SJCRH30 (cell line): ENCODE measurements at regions not wholly inside any gene's neighbourhood (a gene's known extent, or its start where the extent isn't known, plus 50 kb on each side); places are given as distances from the start of the nearest gene placed in this dataset.

Experiments used
- DNase-seq, 2 experiments: peaks; one replicate each; pipeline ENCODE4 v3.0.0-alpha.2; 2015 to 2020
- H3K27ac ChIP-seq: fragments of 250-450 bp; sonication (Bioruptor Pico); 2 replicates; pipeline ENCODE4 v1.5.1; 2020; ENCODE audit warnings: mild to moderate bottlenecking, moderate library complexity
- H3K27me3 ChIP-seq: fragments of 250-450 bp; sonication (Bioruptor Pico); 2 replicates; pipeline ENCODE4 v1.5.1; 2020; ENCODE audit warnings: mild to moderate bottlenecking, moderate library complexity
- H3K36me3 ChIP-seq: fragments of 250-450 bp; sonication (Bioruptor Pico); 2 replicates; pipeline ENCODE4 v1.5.1; 2020; ENCODE audit warnings: mild to moderate bottlenecking, moderate library complexity
- H3K4me1 ChIP-seq: fragments of 250-450 bp; sonication (Bioruptor Pico); 2 replicates; pipeline ENCODE4 v1.5.1; 2020; ENCODE audit warnings: mild to moderate bottlenecking, moderate library complexity
- H3K4me3 ChIP-seq: fragments of 250-450 bp; sonication (Bioruptor Pico); 2 replicates; pipeline ENCODE4 v1.5.1; 2020; ENCODE audit warnings: mild to moderate bottlenecking, moderate library complexity
- H3K9me3 ChIP-seq: fragments of 250-450 bp; sonication (Bioruptor Pico); replicated peaks from 2 replicates; pipeline ENCODE4 v1.5.1; 2020; ENCODE audit warnings: mild to moderate bottlenecking, moderate library complexity

DNA sequence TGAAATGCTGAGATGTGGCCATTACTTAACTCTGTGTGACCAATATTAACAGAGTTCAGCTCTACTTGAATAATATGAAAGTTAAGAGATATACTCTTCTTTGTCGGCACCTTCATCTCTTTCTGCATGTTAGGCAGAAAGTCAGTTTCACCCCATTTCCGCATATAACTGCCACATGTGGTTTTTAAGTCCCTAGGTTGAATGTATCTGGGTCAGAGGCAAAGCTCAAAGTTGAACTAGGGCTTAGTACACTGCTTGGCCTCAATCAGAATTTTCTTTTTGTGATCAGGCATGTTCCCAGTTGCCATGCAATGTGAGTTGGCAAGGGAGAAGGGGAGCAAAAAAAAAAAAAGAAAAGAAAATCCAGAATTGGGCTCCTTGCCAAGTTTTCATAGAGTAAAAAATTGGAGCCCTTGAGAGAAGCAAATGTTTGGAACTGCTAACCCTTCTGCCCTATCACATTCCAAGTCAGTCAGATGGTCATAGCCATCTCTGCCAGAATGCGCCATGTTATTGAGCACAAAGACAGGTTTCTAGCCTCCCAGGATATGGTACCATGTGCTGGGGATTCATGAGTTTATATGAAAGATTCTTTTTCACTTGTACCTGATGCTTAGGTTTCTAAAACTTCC, 251.2 kb upstream of the RORB start:
- no peaks in the 10 kb centered on the region for H3K9me3 ChIP-seq
- no peaks in the 10 kb centered on the region for H3K27me3 ChIP-seq
- H3K27ac ChIP-seq: no peak overlapping the region
- H3K4me3 ChIP-seq: no peak overlapping the region
- peak in 1 of 2 experiments; percentile 14 for DNase-seq
- no peaks in the 10 kb centered on the region for H3K36me3 ChIP-seq
- H3K4me1 ChIP-seq: no peaks in the 10 kb centered on the region

DNA sequence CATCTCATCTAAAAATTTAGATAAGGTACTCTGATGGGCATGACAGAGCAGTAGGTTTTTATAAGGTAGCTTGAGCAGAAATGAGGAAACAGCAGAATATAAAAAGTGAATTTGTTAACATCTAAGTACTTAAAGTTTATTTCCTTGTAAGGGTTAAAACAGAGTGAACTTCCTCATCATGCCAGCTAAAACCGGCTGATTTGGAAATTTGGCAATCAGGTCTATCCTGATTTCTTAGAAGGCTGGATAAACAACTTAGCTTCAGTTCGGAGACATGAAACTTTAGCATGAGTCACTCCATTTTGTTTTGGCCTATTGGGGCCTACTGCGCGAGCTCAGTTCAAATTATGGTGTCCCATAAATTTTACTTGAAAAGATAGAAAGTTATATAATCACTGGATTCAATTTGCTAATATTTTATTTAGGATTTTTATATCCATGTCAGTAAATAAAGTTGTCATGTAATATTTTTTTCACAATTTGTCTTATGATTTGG, 241.6 kb upstream of the RORB start:
- Histone ChIP-seq H3K27me3 (no peaks in the 10 kb centered on the region; the same call in 1 of the 2 replicates), H3K36me3 (no peaks in the 10 kb centered on the region), H3K4me3 (no peak overlapping the region), H3K9me3 (no peaks in the 10 kb centered on the region), H3K4me1 (no peaks in the 10 kb centered on the region), H3K27ac (no peak overlapping the region)
- DNase-seq: no peak

- Histone ChIP-seq H3K9me3 (no peaks in the 10 kb centered on the region), H3K36me3 (no peaks in the 10 kb centered on the region), H3K4me1 (no peaks in the 10 kb centered on the region), H3K27ac (no peak overlapping the region), H3K27me3 (no peaks in the 10 kb centered on the region), H3K4me3 (no peak overlapping the region)
- no peak for DNase-seq
Observed at GRCh38 chr9:74275872-74276508, 221.1 kb upstream of the RORB start.

DNA sequence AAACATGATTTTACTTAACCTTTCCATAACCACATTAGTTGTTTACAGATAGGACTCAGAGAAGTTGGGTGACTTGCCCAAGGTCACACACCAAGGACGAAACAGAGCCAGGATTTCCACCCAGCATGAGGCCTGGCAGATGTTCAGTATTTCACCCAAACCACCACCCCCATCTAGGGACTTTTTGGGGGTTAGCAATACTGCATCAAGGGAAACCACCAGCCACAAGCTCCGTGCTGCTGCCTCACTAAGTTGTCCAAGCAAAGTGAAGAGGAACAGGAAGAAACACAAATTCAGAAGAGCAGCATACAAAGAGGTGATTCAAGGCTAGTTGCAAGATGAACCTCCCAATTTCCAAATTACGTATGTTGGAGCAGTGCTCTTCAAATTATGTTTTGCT, 219.6 kb upstream of the RORB start:
- Histone ChIP-seq H3K27ac (no peak overlapping the region), H3K9me3 (no peaks in the 10 kb centered on the region), H3K36me3 (no peaks in the 10 kb centered on the region), H3K4me3 (no peak overlapping the region), H3K27me3 (no peaks in the 10 kb centered on the region), H3K4me1 (no peaks in the 10 kb centered on the region)
- no peak for DNase-seq

- no peak overlapping the region for H3K27ac ChIP-seq
- H3K4me3 ChIP-seq: no peak overlapping the region
- no peaks in the 10 kb centered on the region for H3K9me3 ChIP-seq
- H3K36me3 ChIP-seq: no peaks in the 10 kb centered on the region
- peaks cover 2% of the 10 kb centered on the region; the same call in 1 of the 2 replicates for H3K4me1 ChIP-seq
- peak in 1 of 2 experiments; percentile 14 for DNase-seq
- no peaks in the 10 kb centered on the region; the same call in 1 of the 2 replicates for H3K27me3 ChIP-seq
Observed at GRCh38 chr9:74281674-74282073, 215.5 kb upstream of the RORB start.

- Histone ChIP-seq H3K27ac (no peak overlapping the region), H3K27me3 (no peaks in the 10 kb centered on the region; the same call in 1 of the 2 replicates), H3K36me3 (no peaks in the 10 kb centered on the region), H3K4me1 (peaks cover 2% of the 10 kb centered on the region; the same call in 1 of the 2 replicates), H3K9me3 (no peaks in the 10 kb centered on the region), H3K4me3 (no peak overlapping the region)
- DNase-seq: no peak
Observed at GRCh38 chr9:74282526-74283253, 214.4 kb upstream of the RORB start.

DNA sequence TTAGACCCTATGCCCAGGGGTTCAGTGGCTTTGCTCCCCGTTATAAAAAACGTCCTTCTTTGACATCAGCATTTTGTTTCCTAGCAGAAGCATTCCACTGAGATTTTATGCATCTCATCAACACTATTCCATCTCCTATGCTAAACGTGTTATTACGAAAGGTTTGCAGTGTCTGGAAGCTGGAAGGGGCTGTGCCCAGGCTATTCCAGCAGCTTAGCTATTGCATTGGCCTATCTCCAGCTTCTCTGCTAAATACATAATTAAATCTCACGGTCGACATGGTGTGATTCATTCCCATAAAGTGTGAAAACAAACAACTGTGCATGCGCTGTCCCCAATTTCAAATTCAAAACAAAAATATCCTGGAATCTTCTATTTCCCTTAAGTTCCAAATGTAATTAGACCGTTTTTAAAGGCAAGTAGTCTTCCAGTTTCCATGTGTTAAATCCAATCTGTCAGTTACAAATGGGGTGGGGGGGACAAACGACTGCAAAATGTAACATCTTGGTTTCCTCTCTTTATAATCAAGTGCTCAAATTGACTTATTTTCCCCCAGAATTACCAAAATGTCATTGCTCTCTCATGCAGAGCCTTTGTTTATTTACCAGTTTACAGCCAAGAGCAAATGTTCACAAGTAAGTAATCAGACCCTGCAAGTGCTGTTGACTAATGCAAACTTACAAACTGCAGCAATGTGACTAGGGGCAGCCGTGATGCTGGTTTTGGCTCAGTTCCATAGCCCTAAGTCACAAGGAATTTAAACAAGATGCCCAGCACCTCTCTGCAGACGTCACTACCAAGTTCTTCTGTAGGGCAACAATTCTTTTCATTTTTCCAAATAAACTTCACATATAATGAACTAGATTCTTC, 212.3 kb upstream of the RORB start:
- Histone ChIP-seq H3K9me3 (no peaks in the 10 kb centered on the region), H3K4me1 (peaks cover 2% of the 10 kb centered on the region; the same call in 1 of the 2 replicates), H3K4me3 (no peak overlapping the region), H3K36me3 (no peaks in the 10 kb centered on the region), H3K27ac (no peak overlapping the region), H3K27me3 (no peaks in the 10 kb centered on the region; the same call in 1 of the 2 replicates)
- DNase-seq: peak; percentile 33 to 54

DNA sequence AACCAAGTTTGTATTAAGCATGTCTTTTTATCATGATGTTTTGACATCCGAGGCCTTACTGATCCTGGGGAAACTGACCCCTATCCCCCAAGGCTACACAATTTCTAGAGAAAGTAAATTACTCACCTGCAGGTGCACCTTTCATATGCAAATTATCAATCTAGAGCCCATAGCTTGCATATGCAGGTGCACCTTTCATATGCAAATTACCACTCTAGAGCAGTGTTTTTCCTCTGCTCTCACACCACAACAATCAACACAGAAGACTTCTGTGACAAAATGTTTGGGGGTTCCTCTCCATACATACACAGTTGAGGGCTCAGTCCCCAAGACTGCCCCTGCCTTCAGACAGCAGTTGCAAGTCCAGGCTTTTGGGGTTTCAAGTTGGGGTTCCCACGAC, 203.7 kb upstream of the RORB start:
- Histone ChIP-seq H3K9me3 (no peaks in the 10 kb centered on the region), H3K36me3 (no peaks in the 10 kb centered on the region), H3K4me1 (no peaks in the 10 kb centered on the region), H3K4me3 (no peak overlapping the region), H3K27ac (no peak overlapping the region), H3K27me3 (peaks cover 6% of the 10 kb centered on the region; the same call in 1 of the 2 replicates)
- DNase-seq: no peak

- H3K36me3 ChIP-seq: no peaks in the 10 kb centered on the region
- H3K27ac ChIP-seq: no peak overlapping the region
- H3K4me3 ChIP-seq: no peak overlapping the region
- no peaks in the 10 kb centered on the region; the same call in 1 of the 2 replicates for H3K27me3 ChIP-seq
- no peaks in the 10 kb centered on the region for H3K9me3 ChIP-seq
- H3K4me1 ChIP-seq: no peaks in the 10 kb centered on the region
- peak in 1 of 2 experiments; percentile 5 for DNase-seq
Observed at GRCh38 chr9:74303945-74304344, 193.2 kb upstream of the RORB start.

DNA sequence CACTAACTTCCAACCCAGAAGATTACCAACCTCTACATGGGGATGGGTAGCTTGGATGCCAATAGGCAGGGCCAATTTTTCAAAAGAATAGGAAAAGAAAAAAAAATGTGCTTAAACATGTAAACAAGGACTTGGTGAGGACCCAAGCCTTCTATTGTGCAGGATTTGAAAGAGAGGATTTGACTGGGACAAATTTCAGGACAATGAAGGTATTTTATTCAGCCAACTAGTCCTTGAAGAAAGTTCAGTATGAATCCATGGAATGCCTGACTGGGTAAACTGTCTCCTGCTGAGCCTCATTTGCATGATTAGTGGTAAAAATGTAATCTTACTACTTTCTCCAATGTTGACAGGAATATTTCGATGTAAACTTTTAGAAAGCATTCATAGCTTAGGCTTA, 192.5 kb upstream of the RORB start:
- H3K27ac ChIP-seq: no peak overlapping the region
- no peaks in the 10 kb centered on the region for H3K27me3 ChIP-seq
- no peak overlapping the region for H3K4me3 ChIP-seq
- no peaks in the 10 kb centered on the region for H3K36me3 ChIP-seq
- DNase-seq: no peak
- 0 out of 2 replicates have a peak, but pooled peaks cover under 1% of the 10 kb centered on the region for H3K4me1 ChIP-seq
- no peaks in the 10 kb centered on the region for H3K9me3 ChIP-seq

GRCh38 chr9:74309654-74310053, 187.5 kb upstream of the RORB start:
- Histone ChIP-seq H3K9me3 (no peaks in the 10 kb centered on the region), H3K4me3 (no peak overlapping the region), H3K27me3 (no peaks in the 10 kb centered on the region), H3K27ac (no peak overlapping the region), H3K36me3 (no peaks in the 10 kb centered on the region), H3K4me1 (0 out of 2 replicates have a peak, but pooled peaks cover 6% of the 10 kb centered on the region)
- no peak for DNase-seq

GRCh38 chr9:74317235-74317634, 179.9 kb upstream of the RORB start:
- Histone ChIP-seq H3K4me3 (no peak overlapping the region), H3K27me3 (no peaks in the 10 kb centered on the region), H3K27ac (no peak overlapping the region), H3K4me1 (no peaks in the 10 kb centered on the region), H3K9me3 (no peaks in the 10 kb centered on the region), H3K36me3 (no peaks in the 10 kb centered on the region)
- DNase-seq: no peak

DNA sequence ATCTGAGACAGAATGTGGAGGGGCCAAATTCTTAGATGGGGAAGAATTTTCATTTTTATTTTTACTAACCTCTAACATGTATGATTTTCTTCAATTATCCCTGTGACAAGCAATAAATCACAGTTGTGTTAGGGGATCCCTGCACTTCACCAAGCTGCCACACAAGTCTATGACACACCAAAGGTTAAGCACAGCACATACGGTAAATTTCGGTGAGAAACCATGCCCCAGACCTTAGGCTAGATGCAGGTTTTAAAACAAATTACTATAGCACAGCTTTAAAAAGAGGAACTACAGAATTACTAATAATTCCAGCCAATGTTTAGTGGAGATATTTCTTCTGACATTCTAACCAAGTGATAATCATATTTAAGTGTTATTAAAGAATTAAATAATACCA, 175.7 kb upstream of the RORB start:
- no peaks in the 10 kb centered on the region for H3K27me3 ChIP-seq
- H3K4me3 ChIP-seq: no peak overlapping the region
- no peak overlapping the region for H3K27ac ChIP-seq
- no peaks in the 10 kb centered on the region for H3K36me3 ChIP-seq
- DNase-seq: no peak
- no peaks in the 10 kb centered on the region for H3K9me3 ChIP-seq
- no peaks in the 10 kb centered on the region for H3K4me1 ChIP-seq

DNA sequence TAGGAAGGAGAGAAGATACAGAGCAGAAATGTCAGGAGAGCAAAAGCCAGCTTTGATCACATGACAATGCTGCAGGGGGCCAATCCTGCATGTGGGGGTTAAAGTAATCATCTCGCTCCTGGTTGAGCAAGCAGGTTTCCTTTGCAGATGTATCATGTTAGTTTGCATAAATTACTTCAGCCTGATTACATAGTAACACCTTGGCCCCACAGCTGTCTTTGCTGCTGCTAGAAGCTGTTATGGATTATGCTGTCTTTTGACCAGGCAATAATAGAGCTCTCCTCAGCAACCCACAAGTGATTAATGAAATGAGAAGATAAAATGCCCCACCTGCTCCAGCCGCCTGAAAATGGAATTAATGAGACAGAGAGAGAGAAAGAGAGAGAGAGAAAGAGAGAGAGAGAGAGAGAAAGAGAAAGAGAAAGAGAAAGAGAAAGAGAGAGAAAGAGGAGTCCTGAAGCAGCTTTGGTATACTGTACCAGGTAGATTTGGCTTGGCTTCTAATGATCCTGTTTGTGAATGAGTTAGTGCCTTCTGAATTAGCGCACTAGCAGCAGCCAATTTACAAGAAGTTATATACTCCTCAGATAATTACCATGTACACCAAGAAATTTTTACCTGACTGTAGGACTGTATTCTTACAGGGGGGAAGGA, 174.3 kb upstream of the RORB start:
- H3K27me3 ChIP-seq: no peaks in the 10 kb centered on the region
- H3K9me3 ChIP-seq: no peaks in the 10 kb centered on the region
- H3K36me3 ChIP-seq: no peaks in the 10 kb centered on the region
- DNase-seq: no peak
- no peak overlapping the region for H3K27ac ChIP-seq
- no peak overlapping the region for H3K4me3 ChIP-seq
- H3K4me1 ChIP-seq: no peaks in the 10 kb centered on the region
